Mesenchymal stem cell (in vitro differentiated cells and primary cell): ENCODE measurements at regions not wholly inside any gene's neighbourhood (a gene's known extent, or its start where the extent isn't known, plus 50 kb on each side); places are given as distances from the start of the nearest gene placed in this dataset.

Experiments used
- DNase-seq: peaks from one replicate; pipeline ENCODE4 v3.0.0-alpha.2; 2013
- H2AFZ ChIP-seq: one replicate; pipeline ENCODE4 v1.6.1; 2013; ENCODE audit warnings: low read depth, mild to moderate bottlenecking, control low read depth, inconsistent platforms, low read length, moderate library complexity
- H2AK5ac ChIP-seq: 2 replicates; pipeline ENCODE4 v1.6.1; 2013; ENCODE audit warnings: low read length, moderate library complexity, mild to moderate bottlenecking, inconsistent platforms; ENCODE audit not compliant: severe bottlenecking
- H2BK120ac ChIP-seq: one replicate; pipeline ENCODE4 v1.6.1; 2013; ENCODE audit warnings: low read depth, mild to moderate bottlenecking, inconsistent platforms, low read length, moderate library complexity
- H2BK12ac ChIP-seq, 2 experiments: one replicate each; pipeline ENCODE4 v1.6.1; 2013; ENCODE audit warnings: inconsistent platforms in 2 of 2, low read length in 2 of 2, mild to moderate bottlenecking in 2 of 2, moderate library complexity in 2 of 2, control low read depth in 1 of 2
- H2BK15ac ChIP-seq: one replicate; pipeline ENCODE4 v1.6.1; 2013; ENCODE audit warnings: mild to moderate bottlenecking, low read depth, inconsistent platforms; ENCODE audit not compliant: poor library complexity, severe bottlenecking
- H2BK5ac ChIP-seq: 2 replicates; pipeline ENCODE4 v1.6.1; 2013; ENCODE audit warnings: low read depth, mild to moderate bottlenecking, low read length, control low read depth, inconsistent platforms; ENCODE audit not compliant: poor library complexity, severe bottlenecking
- H3K14ac ChIP-seq, 2 experiments: one replicate each; pipeline ENCODE4 v1.6.1; 2013; ENCODE audit warnings: inconsistent platforms in 2 of 2, low read length in 2 of 2, control low read depth in 1 of 2, mild to moderate bottlenecking in 1 of 2, moderate library complexity in 1 of 2
- H3K18ac ChIP-seq, 2 experiments: one replicate each; pipeline ENCODE4 v1.6.1; 2013; ENCODE audit warnings: inconsistent platforms in 2 of 2, low read length in 2 of 2, control low read depth in 1 of 2, low read depth in 1 of 2, mild to moderate bottlenecking in 1 of 2
- H3K23ac ChIP-seq, 2 experiments: one replicate each; pipeline ENCODE4 v1.6.1; 2013; ENCODE audit warnings: inconsistent platforms in 2 of 2, low read length in 2 of 2, mild to moderate bottlenecking in 2 of 2, moderate library complexity in 2 of 2, control low read depth in 1 of 2
- H3K27ac ChIP-seq: 2 replicates; pipeline ENCODE4 v1.5.1; 2013; ENCODE audit warnings: mild to moderate bottlenecking, moderate library complexity, low read length, control low read depth, inconsistent platforms; ENCODE audit not compliant: poor library complexity, severe bottlenecking
- H3K27me3 ChIP-seq, 2 experiments: 2 replicates each; pipeline versions ENCODE4 v1.6.1 to v1.7.0; 2013; ENCODE audit warnings: low read length in 2 of 2, mild to moderate bottlenecking in 2 of 2, moderate library complexity in 2 of 2, control low read depth in 1 of 2, inconsistent platforms in 1 of 2; ENCODE audit not compliant: control insufficient read depth in 1 of 2, insufficient read depth in 1 of 2
- H3K36me3 ChIP-seq, 2 experiments: 2 replicates each; pipeline versions ENCODE4 v1.6.1 to v1.7.0; 2013; ENCODE audit warnings: low read length in 2 of 2, control low read depth in 1 of 2, inconsistent platforms in 1 of 2, low read depth in 1 of 2, mild to moderate bottlenecking in 1 of 2; ENCODE audit not compliant: insufficient read depth in 2 of 2, control insufficient read depth in 1 of 2
- H3K4ac ChIP-seq, 2 experiments: one replicate each; pipeline ENCODE4 v1.6.1; 2013; ENCODE audit warnings: inconsistent platforms in 2 of 2, low read length in 2 of 2, mild to moderate bottlenecking in 2 of 2, moderate library complexity in 2 of 2, control low read depth in 1 of 2, low read depth in 1 of 2
- H3K4me1 ChIP-seq: 2 replicates; pipeline ENCODE4 v1.6.1; 2013; ENCODE audit warnings: low read depth, low read length, control low read depth; ENCODE audit not compliant: control insufficient read depth, insufficient read depth
- H3K4me2 ChIP-seq: 2 replicates; pipeline ENCODE4 v1.6.1; 2013; ENCODE audit warnings: low read length, mild to moderate bottlenecking, inconsistent platforms; ENCODE audit not compliant: poor library complexity, severe bottlenecking
- H3K4me3 ChIP-seq, 2 experiments: 2 replicates each; pipeline versions ENCODE4 v1.5.1 to v1.7.0; 2013; ENCODE audit warnings: low read length in 2 of 2, mild to moderate bottlenecking in 2 of 2, control low read depth in 1 of 2, low read depth in 1 of 2; ENCODE audit not compliant: insufficient read depth in 1 of 2
- H3K79me1 ChIP-seq: replicated peaks from 2 replicates; pipeline ENCODE4 v1.6.1; 2013; ENCODE audit warnings: mild to moderate bottlenecking, control low read depth, low read length, inconsistent platforms; ENCODE audit not compliant: poor library complexity, severe bottlenecking
- H3K9ac ChIP-seq: 2 replicates; pipeline ENCODE4 v1.7.0; 2013; ENCODE audit warnings: mild to moderate bottlenecking, low read length, moderate library complexity
- H3K9me3 ChIP-seq: 2 replicates; pipeline ENCODE4 v1.7.0; 2013; ENCODE audit warnings: mild to moderate bottlenecking, low read length; ENCODE audit not compliant: control insufficient read depth
- H4K8ac ChIP-seq: one replicate; pipeline ENCODE4 v1.6.1; 2013; ENCODE audit warnings: inconsistent platforms, mild to moderate bottlenecking, low read length, moderate library complexity
- H4K91ac ChIP-seq: one replicate; pipeline ENCODE4 v1.6.1; 2013; ENCODE audit warnings: mild to moderate bottlenecking, low read length, inconsistent platforms
- WGBS: methylation state at CpG from one replicate; pipeline ENCODE4 v1.1.7; 2013; ENCODE audit warnings: mixed read lengths; 5-methylcytosine and 5-hydroxymethylcytosine counted together

DNA sequence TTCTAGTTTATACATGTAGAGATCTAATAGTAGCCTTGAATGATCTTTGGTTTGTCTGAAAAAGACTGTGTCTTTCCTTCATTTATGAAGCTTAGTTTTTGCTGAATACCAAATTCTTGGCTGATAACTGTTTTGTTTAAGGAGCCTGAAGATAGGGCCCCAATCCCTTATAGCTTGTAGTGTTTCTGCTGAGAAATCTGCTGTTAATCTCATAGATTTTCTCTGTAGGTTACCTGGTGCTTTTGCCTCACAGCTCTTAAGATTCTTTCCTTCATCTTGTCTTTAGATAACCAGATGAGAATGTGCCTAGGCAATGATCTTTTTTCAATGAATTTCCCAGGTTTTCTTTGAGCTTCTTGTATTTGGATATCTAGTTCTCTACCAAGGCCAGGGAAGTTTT lies 562.1 kb downstream of the XIRP2 start:
- Histone ChIP-seq H3K27me3 (no peaks in the 10 kb centered on the region), H3K23ac (no peak overlapping the region), H3K14ac (no peak overlapping the region), H2BK15ac (no peak overlapping the region), H3K4ac (no peak overlapping the region), H4K91ac (no peak overlapping the region), H3K9me3 (peaks cover 13% of the 10 kb centered on the region), H3K79me1 (no peaks in the 10 kb centered on the region), H3K27ac (no peak overlapping the region), H4K8ac (no peak overlapping the region), H3K36me3 (no peaks in the 10 kb centered on the region), H2AK5ac (no peak overlapping the region), H2AFZ (no peak overlapping the region), H3K9ac (no peak overlapping the region), H3K4me3 (no peak overlapping the region), H3K4me1 (no peaks in the 10 kb centered on the region), H3K4me2 (no peak overlapping the region), H2BK120ac (no peak overlapping the region), H2BK5ac (no peak overlapping the region), H3K18ac (no peak overlapping the region), H2BK12ac (no peak overlapping the region)
- DNase-seq = no peak

DNA sequence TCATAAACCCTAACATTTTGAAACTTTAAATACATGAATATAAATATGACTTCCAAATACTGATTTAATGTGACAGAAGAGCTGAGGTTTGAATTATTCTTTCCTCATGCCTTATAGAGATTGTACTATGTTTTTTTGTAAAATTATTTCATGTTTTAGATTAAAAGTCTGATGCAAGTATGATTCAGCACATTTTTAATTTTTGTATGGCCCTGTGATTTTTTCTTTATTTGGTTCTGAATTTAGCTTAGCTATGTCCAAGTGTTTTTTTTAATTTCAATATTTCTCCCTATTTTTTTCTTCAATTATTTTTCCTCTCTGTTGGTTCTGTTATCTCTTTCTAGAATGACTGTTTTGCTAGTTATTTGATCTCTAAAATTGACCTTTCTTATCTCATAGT lies 552.1 kb downstream of the XIRP2 start:
- DNase-seq = no peak
- Histone ChIP-seq H3K4me3 (no peak overlapping the region), H3K4ac (no peak overlapping the region), H3K27ac (no peak overlapping the region), H3K9me3 (no peaks in the 10 kb centered on the region), H2BK5ac (no peak overlapping the region), H2AFZ (no peak overlapping the region), H3K4me1 (no peaks in the 10 kb centered on the region), H3K4me2 (no peak overlapping the region), H3K27me3 (no peaks in the 10 kb centered on the region), H2BK120ac (no peak overlapping the region), H3K79me1 (peaks cover 2% of the 10 kb centered on the region), H2BK12ac (no peak overlapping the region), H4K8ac (no peak overlapping the region), H2AK5ac (no peak overlapping the region), H3K36me3 (no peaks in the 10 kb centered on the region), H2BK15ac (no peak overlapping the region), H3K18ac (no peak overlapping the region), H4K91ac (no peak overlapping the region), H3K14ac (no peak overlapping the region), H3K23ac (no peak overlapping the region), H3K9ac (no peak overlapping the region)

DNA sequence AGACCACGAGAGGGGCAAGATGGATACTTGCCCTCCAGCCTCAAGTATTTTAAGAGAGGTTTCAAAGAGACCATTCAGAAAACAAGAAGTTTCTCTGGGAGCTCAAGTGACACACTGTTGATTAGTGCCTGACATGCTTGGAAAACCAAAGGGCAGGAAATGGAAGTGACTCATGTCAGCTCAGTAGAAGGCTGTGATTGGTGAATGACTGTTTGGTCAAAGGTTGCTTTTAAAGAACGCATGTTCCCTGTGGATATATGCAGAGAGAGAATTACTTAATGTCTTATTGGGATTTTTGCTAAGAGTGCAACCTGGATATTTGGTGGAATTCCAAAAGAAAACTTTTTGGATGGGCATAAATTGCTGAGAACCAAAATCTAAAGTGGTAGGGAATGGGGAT lies 549.9 kb downstream of the XIRP2 start:
- H3K9ac ChIP-seq = no peak overlapping the region
- H3K36me3 ChIP-seq = no peaks in the 10 kb centered on the region
- H3K18ac ChIP-seq = peak overlapping the region in 1 of 2 experiments; percentile 12
- no peaks in the 10 kb centered on the region for H3K4me1 ChIP-seq
- peaks cover 2% of the 10 kb centered on the region for H3K79me1 ChIP-seq
- no peak overlapping the region for H3K14ac ChIP-seq
- H2AFZ ChIP-seq = no peak overlapping the region
- no peaks in the 10 kb centered on the region for H3K9me3 ChIP-seq
- H2BK120ac ChIP-seq = no peak overlapping the region
- WGBS = 7% methylated on average over 2 of the region's 2 CpGs
- H3K27ac ChIP-seq = peak overlapping the region; percentile 93
- H3K4me3 ChIP-seq = no peak overlapping the region
- H2BK5ac ChIP-seq = no peak overlapping the region
- H3K4ac ChIP-seq = no peak overlapping the region
- no peak overlapping the region for H4K91ac ChIP-seq
- H2AK5ac ChIP-seq = no peak overlapping the region
- no peak overlapping the region for H4K8ac ChIP-seq
- H2BK15ac ChIP-seq = no peak overlapping the region
- H3K27me3 ChIP-seq = no peaks in the 10 kb centered on the region
- peak; percentile 78 for DNase-seq
- H3K23ac ChIP-seq = no peak overlapping the region
- no peak overlapping the region for H3K4me2 ChIP-seq
- no peak overlapping the region for H2BK12ac ChIP-seq

DNA sequence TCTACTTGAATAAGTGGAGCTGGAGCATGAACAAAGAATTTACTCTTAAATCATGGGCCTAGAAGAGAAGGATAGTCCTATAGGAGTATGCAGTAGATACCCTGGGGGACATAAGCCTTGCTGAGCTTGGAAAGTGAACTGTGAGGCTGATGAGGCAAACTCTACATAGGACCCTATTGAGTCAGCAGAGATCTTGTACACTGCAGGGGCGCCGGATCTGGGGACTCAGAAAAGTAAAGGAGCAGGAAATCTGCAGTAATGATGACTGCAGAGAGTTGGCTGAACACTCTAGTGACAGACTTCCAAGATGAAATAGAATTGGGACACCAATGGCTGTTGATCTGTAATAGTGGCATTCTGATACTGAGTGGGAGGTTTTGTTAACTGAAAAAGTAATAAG lies 543.7 kb downstream of the XIRP2 start:
- Histone ChIP-seq H3K18ac (no peak overlapping the region), H4K8ac (no peak overlapping the region), H2AK5ac (no peak overlapping the region), H3K27ac (no peak overlapping the region), H3K4me1 (no peaks in the 10 kb centered on the region), H3K23ac (no peak overlapping the region), H2BK15ac (no peak overlapping the region), H3K14ac (no peak overlapping the region), H3K9ac (no peak overlapping the region), H3K27me3 (no peaks in the 10 kb centered on the region), H2BK12ac (no peak overlapping the region), H2AFZ (no peak overlapping the region), H4K91ac (no peak overlapping the region), H2BK5ac (no peak overlapping the region), H3K36me3 (no peaks in the 10 kb centered on the region), H3K4me2 (no peak overlapping the region), H3K79me1 (no peaks in the 10 kb centered on the region), H3K4ac (no peak overlapping the region), H2BK120ac (no peak overlapping the region), H3K4me3 (no peak overlapping the region), H3K9me3 (peaks cover 2% of the 10 kb centered on the region)
- DNase-seq = no peak
- 80% methylated on average over 2 of the region's 2 CpGs for WGBS
